MCF 10A (cell line): ENCODE measurements at regions not wholly inside any gene's neighbourhood (a gene's known extent, or its start where the extent isn't known, plus 50 kb on each side); places are given as distances from the start of the nearest gene placed in this dataset.

Source experiments
- BruUV-seq: library from RNA; stranded (reverse); fragments of 400-500 nt; replicated peaks from 2 replicates; lab custom pipeline; 2021; lab: Mats Ljungman, UMichigan
- CTCF ChIA-PET: fragments of 300-600 bp; sonication (Branson Sonifier 250); formaldehyde crosslinking; extraction: SDS; loops from one replicate; lab custom pipeline; 2021; ENCODE audit warnings: antibody characterized with exemption, inconsistent platforms; lab: Yijun Ruan, JAX
- POLR2A ChIA-PET: fragments of 300-600, 350-650 bp; sonication (Branson Sonifier 250); formaldehyde crosslinking; extraction: SDS; loops from one replicate; lab custom pipeline; 2020; ENCODE audit warnings: antibody characterized with exemption, inconsistent platforms; lab: Yijun Ruan, JAX
- DNase-seq: peaks from one replicate; pipeline ENCODE4 v3.0.0-alpha.2; 2018; ENCODE audit not compliant: unreplicated experiment
- H3K27ac Mint-ChIP-seq: one replicate; pipeline ENCODE4 v1.8.0; 2022; ENCODE audit warnings: mild to moderate bottlenecking, low read depth, mixed read lengths; ENCODE audit not compliant: unreplicated experiment
- H3K27me3 Mint-ChIP-seq: one replicate; pipeline ENCODE4 v1.8.0; 2022; ENCODE audit warnings: mixed read lengths; ENCODE audit not compliant: insufficient read depth, unreplicated experiment
- H3K36me3 Mint-ChIP-seq: one replicate; pipeline ENCODE4 v1.8.0; 2022; ENCODE audit warnings: mild to moderate bottlenecking, moderate library complexity, mixed read lengths; ENCODE audit not compliant: insufficient read depth, unreplicated experiment
- H3K4me1 Mint-ChIP-seq: one replicate; pipeline ENCODE4 v1.8.0; 2022; ENCODE audit warnings: mixed read lengths; ENCODE audit not compliant: insufficient read depth, unreplicated experiment
- H3K4me3 Mint-ChIP-seq: one replicate; pipeline ENCODE4 v1.8.0; 2022; ENCODE audit warnings: mild to moderate bottlenecking, moderate library complexity, mixed read lengths; ENCODE audit not compliant: unreplicated experiment
- H3K9me3 Mint-ChIP-seq: one replicate; pipeline ENCODE4 v1.8.0; 2022; ENCODE audit warnings: mixed read lengths; ENCODE audit not compliant: unreplicated experiment
- CTCF ChIP-seq: fragments of 200-600 bp; IDR thresholded peaks from one replicate; pipeline ENCODE4 v1.8.0; 2022; ENCODE audit warnings: antibody characterized with exemption, mild to moderate bottlenecking; ENCODE audit not compliant: unreplicated experiment
- intact Hi-C: fragments of 100-400 bp; cut with micrococcal nuclease; formaldehyde crosslinking; loops from 2 replicates; pipeline ENCODE4 v1.14.1; 2022

- DNase-seq: no peak
- Mint-ChIP-seq H3K27ac (no peak overlapping the region), H3K4me3 (no peak overlapping the region), H3K4me1 (peaks cover 17% of the 10 kb centered on the region), H3K36me3 (no peaks in the 10 kb centered on the region), H3K9me3 (peaks cover 7% of the 10 kb centered on the region), H3K27me3 (no peaks in the 10 kb centered on the region)
- BruUV-seq: no TSS peak
- no peak for TF ChIP-seq CTCF
- POLR2A ChIA-PET: no interaction called here
- CTCF ChIA-PET: interaction anchor here (0.8 kb wide), 1 partner anchor 452 kb away, joined by 3 read pairs; no protein-coding TSS in a partner anchor
- intact Hi-C loops: no loop called here
These were observed 323.0 kb downstream of the MTX2 start for GRCh38 chr2:176592216-176592615.

- no peak overlapping the region for H3K27ac Mint-ChIP-seq
- H3K36me3 Mint-ChIP-seq: no peaks in the 10 kb centered on the region
- BruUV-seq: no TSS peak
- ChIA-PET CTCF (interaction anchor here (0.6 to 1.5 kb wide), 4 partner anchors 9 to 470 kb away, joined by 3 to 6 read pairs (median 3); no protein-coding TSS in a partner anchor), POLR2A (interaction anchor here (1.3 kb wide), 1 partner anchor 11 kb away, joined by 4 read pairs; no protein-coding TSS in a partner anchor)
- H3K27me3 Mint-ChIP-seq: no peaks in the 10 kb centered on the region
- intact Hi-C loops: no loop called here
- H3K4me3 Mint-ChIP-seq: no peak overlapping the region
- TF ChIP-seq CTCF: no peak
- no peak for DNase-seq
- peaks cover 7% of the 10 kb centered on the region for H3K9me3 Mint-ChIP-seq
- H3K4me1 Mint-ChIP-seq: peaks cover 17% of the 10 kb centered on the region
These were observed 326.7 kb downstream of the MTX2 start for GRCh38 chr2:176595986-176596385.

GRCh38 chr2:176597916-176598315 is 328.7 kb downstream of the MTX2 start:
- no peak overlapping the region for H3K4me3 Mint-ChIP-seq
- ChIA-PET POLR2A (interaction anchor here (1.7 kb wide), 1 partner anchor 14 kb away, joined by 4 read pairs; no protein-coding TSS in a partner anchor), CTCF (interaction anchor here (0.7 to 1.4 kb wide), 2 partner anchors 10 to 457 kb away, joined by 3 read pairs; no protein-coding TSS in a partner anchor)
- TF ChIP-seq CTCF: no peak
- intact Hi-C loops: no loop called here
- peaks cover 17% of the 10 kb centered on the region for H3K4me1 Mint-ChIP-seq
- no peaks in the 10 kb centered on the region for H3K27me3 Mint-ChIP-seq
- DNase-seq: no peak
- H3K27ac Mint-ChIP-seq: no peak overlapping the region
- peaks cover 7% of the 10 kb centered on the region for H3K9me3 Mint-ChIP-seq
- no TSS peak for BruUV-seq
- no peaks in the 10 kb centered on the region for H3K36me3 Mint-ChIP-seq

GRCh38 chr2:176598351-176598750 is 329.1 kb downstream of the MTX2 start:
- ChIA-PET POLR2A (interaction anchor here (0.5 to 1.7 kb wide), 2 partner anchors 13 to 313 kb away, joined by 3 to 4 read pairs; no protein-coding TSS in a partner anchor), CTCF (no interaction called here)
- no peak for DNase-seq
- no TSS peak for BruUV-seq
- no peak overlapping the region for H3K27ac Mint-ChIP-seq
- no peaks in the 10 kb centered on the region for H3K36me3 Mint-ChIP-seq
- H3K4me1 Mint-ChIP-seq: peaks cover 17% of the 10 kb centered on the region
- no peak for TF ChIP-seq CTCF
- peaks cover 4% of the 10 kb centered on the region for H3K9me3 Mint-ChIP-seq
- no peaks in the 10 kb centered on the region for H3K27me3 Mint-ChIP-seq
- intact Hi-C loops: no loop called here
- H3K4me3 Mint-ChIP-seq: no peak overlapping the region
